ENCODE measurements at regions not wholly inside any gene's neighbourhood (a gene's known extent, or its start where the extent isn't known, plus 50 kb on each side); places are given as distances from the start of the nearest gene placed in this dataset.

DNA sequence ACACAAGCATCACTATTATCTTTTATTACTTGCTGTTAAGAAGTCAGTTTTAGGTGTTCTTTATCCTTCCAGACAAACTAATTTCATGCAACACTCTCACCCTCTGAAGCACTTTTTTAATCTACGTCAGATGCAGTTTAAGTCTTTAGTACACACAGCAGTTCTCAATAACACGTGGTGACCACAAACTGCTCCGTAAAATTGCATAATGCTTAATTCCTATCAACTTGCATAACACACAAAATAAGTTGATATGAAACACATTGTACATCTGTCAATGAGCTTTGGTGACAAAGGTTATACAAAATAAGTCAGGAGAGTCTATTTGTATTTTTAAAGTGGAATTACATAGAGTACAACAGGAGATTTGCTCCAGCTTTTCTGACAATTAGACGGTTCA, 140.9 kb upstream of the ETS2 start:
- no peaks in the 10 kb centered on the region for H4K20me1 ChIP-seq (ENCODE audit: insufficient read depth, low read length)
- WGBS (ENCODE audit: low lambda C conversion rate): 38% methylated on average over 4 of the region's 4 CpGs
- no peak overlapping the region for H3K4me2 ChIP-seq (ENCODE audit: low read depth, low read length)
- ATAC-seq (no peak), FAIRE-seq (no peak), DNase-seq (ENCODE audit: low spot score) (no peak)
- H3K27ac ChIP-seq (ENCODE audit: extremely low read length, insufficient read depth, low read length): no peak overlapping the region
- TF ChIP-seq, protein P1, sequence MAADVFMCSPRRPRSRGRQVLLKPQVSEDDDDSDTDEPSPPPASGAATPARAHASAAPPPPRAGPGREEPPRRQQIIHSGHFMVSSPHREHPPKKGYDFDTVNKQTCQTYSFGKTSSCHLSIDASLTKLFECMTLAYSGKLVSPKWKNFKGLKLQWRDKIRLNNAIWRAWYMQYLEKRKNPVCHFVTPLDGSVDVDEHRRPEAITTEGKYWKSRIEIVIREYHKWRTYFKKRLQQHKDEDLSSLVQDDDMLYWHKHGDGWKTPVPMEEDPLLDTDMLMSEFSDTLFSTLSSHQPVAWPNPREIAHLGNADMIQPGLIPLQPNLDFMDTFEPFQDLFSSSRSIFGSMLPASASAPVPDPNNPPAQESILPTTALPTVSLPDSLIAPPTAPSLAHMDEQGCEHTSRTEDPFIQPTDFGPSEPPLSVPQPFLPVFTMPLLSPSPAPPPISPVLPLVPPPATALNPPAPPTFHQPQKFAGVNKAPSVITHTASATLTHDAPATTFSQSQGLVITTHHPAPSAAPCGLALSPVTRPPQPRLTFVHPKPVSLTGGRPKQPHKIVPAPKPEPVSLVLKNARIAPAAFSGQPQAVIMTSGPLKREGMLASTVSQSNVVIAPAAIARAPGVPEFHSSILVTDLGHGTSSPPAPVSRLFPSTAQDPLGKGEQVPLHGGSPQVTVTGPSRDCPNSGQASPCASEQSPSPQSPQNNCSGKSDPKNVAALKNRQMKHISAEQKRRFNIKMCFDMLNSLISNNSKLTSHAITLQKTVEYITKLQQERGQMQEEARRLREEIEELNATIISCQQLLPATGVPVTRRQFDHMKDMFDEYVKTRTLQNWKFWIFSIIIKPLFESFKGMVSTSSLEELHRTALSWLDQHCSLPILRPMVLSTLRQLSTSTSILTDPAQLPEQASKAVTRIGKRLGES (CRISPR knock-in tag; IDR thresholded peaks at IDR 0.05; ENCODE audit: borderline replicate concordance): no peak
- TF ChIP-seq SOX5 (CRISPR knock-in tag; IDR thresholded peaks at IDR 0.05; ENCODE audit: borderline replicate concordance): no peak
- no peak for TF ChIP-seq CEBPB (IDR thresholded peaks at IDR 0.05; ENCODE audit: borderline replicate concordance, low read depth, low read length)
- TF ChIP-seq SP2 (CRISPR knock-in tag; IDR thresholded peaks at IDR 0.05): no peak
- TF ChIP-seq ZC3H13 (CRISPR knock-in tag; IDR thresholded peaks at IDR 0.05): no peak
- no peak for TF ChIP-seq CAMTA2 (CRISPR knock-in tag; IDR thresholded peaks at IDR 0.05; ENCODE audit: borderline replicate concordance)
- no peak for TF ChIP-seq KAT8 (CRISPR knock-in tag; IDR thresholded peaks at IDR 0.05)
- TF ChIP-seq HNF4G (IDR thresholded peaks at IDR 0.05; ENCODE audit: borderline replicate concordance, low read depth, low read length): no peak
- no peak for TF ChIP-seq HNF4G (CRISPR knock-in tag; IDR thresholded peaks at IDR 0.05; ENCODE audit: borderline replicate concordance, low read depth)
- no peak for TF ChIP-seq PAXIP1 (CRISPR knock-in tag; conservative IDR thresholded peaks at IDR 0.05)
- no peak for TF ChIP-seq ZNF605 (CRISPR knock-in tag; IDR thresholded peaks at IDR 0.05)
- no peak for TF ChIP-seq GZF1 (CRISPR knock-in tag; IDR thresholded peaks at IDR 0.05)
- TF ChIP-seq CHD4 (IDR thresholded peaks at IDR 0.05; ENCODE audit: borderline replicate concordance, low read length): no peak
- TF ChIP-seq ZNF292 (CRISPR knock-in tag; IDR thresholded peaks at IDR 0.05; ENCODE audit: borderline replicate concordance, low read depth): no peak
- TF ChIP-seq CHCHD3 (CRISPR knock-in tag; IDR thresholded peaks at IDR 0.05): no peak
- no peak for TF ChIP-seq RXRA (CRISPR knock-in tag; IDR thresholded peaks at IDR 0.05)
- TF ChIP-seq ZNF616 (CRISPR knock-in tag; IDR thresholded peaks at IDR 0.05; ENCODE audit: low read depth): no peak
- TF ChIP-seq ZNF446 (CRISPR knock-in tag; IDR thresholded peaks at IDR 0.05): no peak
- H2AFZ ChIP-seq (ENCODE audit: low read length): no peak overlapping the region
- intact Hi-C loops (cut with micrococcal nuclease; ENCODE audit: unreplicated experiment) (no loop called here), in situ Hi-C loops (cut with HindIII; ENCODE audit: extremely low pct_ligation_motif_present, low pct_unique_long_range_greater_than_20kb) (no loop called here)
- H3K27me3 ChIP-seq (ENCODE audit: control insufficient read depth in 1 of 2, insufficient read depth in 2 of 2, low read length in 2 of 2): peaks cover 1 to 28% of the 10 kb centered on the region in 2 experiments; a peak in 3 of 5 replicates
- POLR2A ChIA-PET: no interaction called here
- no peaks in the 10 kb centered on the region for H3K79me2 ChIP-seq (ENCODE audit: insufficient read depth, low read length)
- peaks cover 20% of the 10 kb centered on the region for H3K4me1 ChIP-seq (ENCODE audit: insufficient read depth, low read length)
- H3K9me3 ChIP-seq (ENCODE audit: low read length): no peaks in the 10 kb centered on the region
- CTCF ChIA-PET (ENCODE audit: low intra/inter-chr PET ratio, low total read pairs): no interaction called here
- no peak overlapping the region for H3K9ac ChIP-seq (ENCODE audit: insufficient read depth, low read depth, low read length)
- H3K36me3 ChIP-seq (replicated peaks in 1 of 2; ENCODE audit: control insufficient read depth in 1 of 2, insufficient read depth in 2 of 2, low read length in 2 of 2): no peaks in the 10 kb centered on the region
- no peak overlapping the region for H3K4me3 ChIP-seq (replicated peaks in 1 of 3; ENCODE audit: insufficient read depth in 1 of 3, low read depth in 2 of 3, low read length in 3 of 3)
- BruUV-seq (replicated peaks): no TSS peak
